Mesothelial cell of epicardium (in vitro differentiated cells): ENCODE measurements at regions not wholly inside any gene's neighbourhood (a gene's known extent, or its start where the extent isn't known, plus 50 kb on each side); places are given as distances from the start of the nearest gene placed in this dataset.

Source experiments
- DNase-seq, 2 experiments: peaks; one replicate each; pipeline ENCODE4 v3.0.0; 2021; ENCODE audit warnings: low spot score in 2 of 2; ENCODE audit not compliant: unreplicated experiment in 2 of 2
- H3K27ac Mint-ChIP-seq: 2 replicates; pipeline ENCODE4 v1.8.0; 2021; ENCODE audit warnings: mixed read lengths
- H3K27me3 Mint-ChIP-seq: 2 replicates; pipeline ENCODE4 v1.8.0; 2021; ENCODE audit warnings: low read depth, mixed read lengths
- H3K36me3 Mint-ChIP-seq: 2 replicates; pipeline ENCODE4 v1.8.0; 2021; ENCODE audit warnings: mixed read lengths
- H3K4me1 Mint-ChIP-seq: 2 replicates; pipeline ENCODE4 v1.8.0; 2021; ENCODE audit warnings: mixed read lengths
- H3K4me3 Mint-ChIP-seq: 2 replicates; pipeline ENCODE4 v1.8.0; 2021; ENCODE audit warnings: mild to moderate bottlenecking, moderate library complexity, mixed read lengths
- H3K9me3 Mint-ChIP-seq: 2 replicates; pipeline ENCODE4 v1.8.0; 2021; ENCODE audit warnings: mixed read lengths
- CTCF ChIP-seq: fragments of 200-600 bp; sonication (generic); IDR thresholded peaks from one replicate; pipeline ENCODE4 v1.5.0; 2021; ENCODE audit warnings: antibody characterized with exemption; ENCODE audit not compliant: unreplicated experiment

DNA sequence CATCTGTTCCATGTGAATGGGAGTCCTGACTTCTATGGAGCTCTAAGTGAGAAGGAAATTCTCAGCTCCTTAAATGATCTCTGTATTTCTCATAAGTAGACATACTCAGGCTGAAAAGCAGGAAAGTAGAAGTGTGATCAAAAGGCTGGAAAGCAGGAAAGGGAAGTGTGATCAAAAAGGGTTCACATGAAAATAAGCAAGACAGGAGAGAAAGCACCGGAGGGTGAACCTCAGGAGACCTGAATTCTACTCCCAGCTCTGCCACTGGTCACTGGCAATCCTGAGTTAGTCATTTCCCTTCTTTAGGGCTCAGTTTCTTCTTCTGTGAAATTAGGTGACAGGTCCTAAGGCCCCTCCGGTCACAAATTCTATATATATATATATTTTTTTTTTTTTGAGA, 55.5 kb upstream of the TRERF1 start:
- DNase-seq = no peak
- Mint-ChIP-seq H3K27ac (no peak overlapping the region), H3K4me3 (no peak overlapping the region), H3K4me1 (peaks cover 18% of the 10 kb centered on the region), H3K9me3 (peaks cover 7% of the 10 kb centered on the region), H3K36me3 (no peaks in the 10 kb centered on the region), H3K27me3 (no peaks in the 10 kb centered on the region)
- no peak for TF ChIP-seq CTCF

DNA sequence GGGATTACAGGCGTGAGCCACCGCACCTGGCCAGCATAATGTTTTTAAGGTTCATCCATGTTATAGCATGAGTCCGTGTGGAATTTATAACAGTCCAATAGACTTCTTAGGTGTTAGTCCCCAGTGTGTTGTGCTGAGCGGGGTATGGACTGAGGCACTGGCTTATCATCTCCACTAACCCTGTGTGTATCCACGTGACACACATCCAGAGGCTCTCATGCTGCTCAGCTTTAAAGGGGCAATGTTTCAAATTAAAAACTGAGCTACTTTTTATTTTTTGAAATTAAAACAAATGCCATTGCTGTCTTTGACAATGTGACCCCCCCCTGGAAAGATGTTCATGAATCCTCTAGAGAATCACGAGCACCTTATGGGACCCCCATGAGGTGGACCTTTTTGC, 54.3 kb upstream of the TRERF1 start:
- TF ChIP-seq CTCF = no peak
- Mint-ChIP-seq H3K36me3 (no peaks in the 10 kb centered on the region), H3K9me3 (peaks cover 13% of the 10 kb centered on the region), H3K27ac (no peak overlapping the region), H3K4me3 (no peak overlapping the region), H3K27me3 (no peaks in the 10 kb centered on the region), H3K4me1 (peaks cover 15% of the 10 kb centered on the region)
- no peak for DNase-seq

DNA sequence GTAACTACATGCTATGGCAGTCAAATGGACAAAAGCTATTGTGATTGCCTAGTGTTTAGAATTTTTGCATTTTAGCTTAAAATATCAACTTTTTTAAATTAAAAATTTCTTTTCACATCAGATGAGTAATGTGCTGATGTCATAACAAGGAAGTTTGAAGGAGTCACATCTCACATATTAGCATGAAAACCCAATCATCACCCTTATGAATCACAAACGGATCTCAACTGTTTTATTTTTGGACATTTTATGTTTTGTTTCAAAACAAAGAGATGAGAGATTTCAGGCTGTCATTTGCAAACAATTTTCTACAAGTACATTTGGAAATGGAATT, 53.6 kb upstream of the TRERF1 start:
- no peak for TF ChIP-seq CTCF
- Mint-ChIP-seq H3K4me3 (no peak overlapping the region), H3K4me1 (peaks cover 12% of the 10 kb centered on the region), H3K27ac (no peak overlapping the region), H3K27me3 (no peaks in the 10 kb centered on the region), H3K9me3 (peaks cover 19% of the 10 kb centered on the region), H3K36me3 (no peaks in the 10 kb centered on the region)
- no peak for DNase-seq

DNA sequence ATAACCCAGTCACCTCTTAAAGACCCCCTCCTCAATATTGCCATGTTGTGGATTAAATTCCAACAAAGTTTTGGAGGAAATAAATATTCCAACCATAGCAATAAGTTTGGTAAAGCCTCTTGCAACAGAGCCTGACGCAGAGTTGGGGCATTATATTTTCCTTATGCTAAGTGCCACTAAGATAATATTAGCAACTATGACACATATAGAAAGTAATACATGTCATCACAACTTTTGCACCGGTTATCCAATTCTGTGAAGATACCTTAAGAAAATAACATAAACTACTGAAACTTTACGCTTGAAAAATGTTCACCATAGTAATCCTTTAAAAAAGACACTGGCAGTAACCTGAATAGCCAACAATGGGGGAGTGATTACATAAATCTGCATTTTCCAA, 52.2 kb upstream of the TRERF1 start:
- TF ChIP-seq CTCF = no peak
- no peak for DNase-seq
- Mint-ChIP-seq H3K27ac (no peak overlapping the region), H3K36me3 (no peaks in the 10 kb centered on the region), H3K4me3 (no peak overlapping the region), H3K27me3 (no peaks in the 10 kb centered on the region), H3K4me1 (peaks cover 1% of the 10 kb centered on the region), H3K9me3 (peaks cover 21% of the 10 kb centered on the region)

DNA sequence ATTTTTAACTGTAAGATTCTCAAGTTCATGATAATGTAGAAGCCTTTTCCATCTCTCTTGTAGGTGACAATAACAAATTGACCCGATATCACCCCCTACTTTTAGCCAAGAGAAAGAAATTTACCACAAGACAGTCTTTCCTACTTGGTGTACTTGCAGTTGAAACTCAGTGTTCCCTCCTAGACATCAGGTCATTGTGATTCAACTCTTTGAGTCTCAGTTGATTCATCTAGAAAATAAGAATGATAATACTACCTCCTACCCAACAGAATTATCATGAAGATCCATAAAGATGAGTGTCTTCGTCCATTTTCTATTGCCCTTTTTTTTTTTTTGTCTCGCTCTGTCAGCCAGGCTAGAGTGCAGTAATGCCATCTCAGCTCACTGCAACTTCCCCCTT, 51.3 kb upstream of the TRERF1 start:
- Mint-ChIP-seq H3K27me3 (no peaks in the 10 kb centered on the region), H3K4me3 (no peak overlapping the region), H3K27ac (no peak overlapping the region), H3K36me3 (no peaks in the 10 kb centered on the region), H3K4me1 (no peaks in the 10 kb centered on the region), H3K9me3 (peaks cover 23% of the 10 kb centered on the region)
- DNase-seq = no peak
- no peak for TF ChIP-seq CTCF

DNA sequence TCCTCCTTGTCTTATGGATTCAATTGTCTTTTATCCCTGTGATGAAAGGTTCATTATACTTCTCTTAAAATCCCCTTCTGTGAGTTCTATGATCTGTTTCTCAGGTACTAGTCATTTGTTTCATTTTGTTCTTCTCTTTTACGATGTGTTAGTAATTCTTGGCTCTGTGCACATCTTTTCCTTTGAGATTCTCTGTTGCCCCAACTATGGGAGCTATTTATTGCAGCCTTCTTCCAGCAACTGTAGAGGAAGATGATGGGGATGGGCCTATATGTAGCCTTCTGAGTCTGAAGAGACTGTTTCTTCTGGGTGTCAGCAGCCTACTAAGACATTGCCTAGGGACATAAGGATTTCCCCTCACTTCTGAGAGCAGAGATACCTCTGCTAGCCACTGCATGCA, 50.4 kb upstream of the TRERF1 start:
- H3K4me3 Mint-ChIP-seq = no peak overlapping the region
- H3K36me3 Mint-ChIP-seq = no peaks in the 10 kb centered on the region
- no peaks in the 10 kb centered on the region for H3K4me1 Mint-ChIP-seq
- no peak overlapping the region for H3K27ac Mint-ChIP-seq
- peaks cover 30% of the 10 kb centered on the region for H3K9me3 Mint-ChIP-seq
- H3K27me3 Mint-ChIP-seq = no peaks in the 10 kb centered on the region
- no peak for DNase-seq
- TF ChIP-seq CTCF = no peak
